ENCODE measurements at regions not wholly inside any gene's neighbourhood (a gene's known extent, or its start where the extent isn't known, plus 50 kb on each side); places are given as distances from the start of the nearest gene placed in this dataset.

GRCh38 chr13:44136696-44137268 is 236.8 kb upstream of the SERP2 start:
- Histone ChIP-seq H3K27me3 (replicated peaks; ENCODE audit: control insufficient read depth, insufficient read depth, low read length) (no peaks in the 10 kb centered on the region), H3K36me3 (ENCODE audit: control insufficient read depth, insufficient read depth, low read length) (no peaks in the 10 kb centered on the region), H3K4me3 (replicated peaks; ENCODE audit: low read depth, low read length) (no peak overlapping the region)
- DNase-seq (ENCODE audit: extremely low read depth, insufficient read length), result no peak
- no peak for TF ChIP-seq CTCF (IDR thresholded peaks at IDR 0.05; ENCODE audit: insufficient read depth, low read length, poor library complexity, severe bottlenecking)

GRCh38 chr13:44137466-44137865 is 236.2 kb upstream of the SERP2 start:
- no peaks in the 10 kb centered on the region for H3K27me3 ChIP-seq (replicated peaks; ENCODE audit: control insufficient read depth, insufficient read depth, low read length)
- no peak overlapping the region for H3K4me3 ChIP-seq (replicated peaks; ENCODE audit: low read depth, low read length)
- TF ChIP-seq CTCF (IDR thresholded peaks at IDR 0.05; ENCODE audit: insufficient read depth, low read length, poor library complexity, severe bottlenecking), result no peak
- H3K36me3 ChIP-seq (ENCODE audit: control insufficient read depth, insufficient read depth, low read length), result no peaks in the 10 kb centered on the region
- no peak for DNase-seq (ENCODE audit: extremely low read depth, insufficient read length)

- DNase-seq (ENCODE audit: extremely low read depth, insufficient read length), result no peak
- Histone ChIP-seq H3K4me3 (replicated peaks; ENCODE audit: low read depth, low read length) (no peak overlapping the region), H3K36me3 (ENCODE audit: control insufficient read depth, insufficient read depth, low read length) (no peaks in the 10 kb centered on the region), H3K27me3 (replicated peaks; ENCODE audit: control insufficient read depth, insufficient read depth, low read length) (no peaks in the 10 kb centered on the region)
- TF ChIP-seq CTCF (IDR thresholded peaks at IDR 0.05; ENCODE audit: insufficient read depth, low read length, poor library complexity, severe bottlenecking), result no peak
These were observed 233.5 kb upstream of the SERP2 start for GRCh38 chr13:44140146-44140545.

GRCh38 chr13:44140888-44141724 is 232.5 kb upstream of the SERP2 start:
- no peak for TF ChIP-seq CTCF (IDR thresholded peaks at IDR 0.05; ENCODE audit: insufficient read depth, low read length, poor library complexity, severe bottlenecking)
- Histone ChIP-seq H3K27me3 (replicated peaks; ENCODE audit: control insufficient read depth, insufficient read depth, low read length) (no peaks in the 10 kb centered on the region), H3K36me3 (ENCODE audit: control insufficient read depth, insufficient read depth, low read length) (no peaks in the 10 kb centered on the region), H3K4me3 (replicated peaks; ENCODE audit: low read depth, low read length) (peak overlapping the region; percentile 70)
- DNase-seq (ENCODE audit: extremely low read depth, insufficient read length), result no peak

GRCh38 chr13:44141725-44142539 is 231.7 kb upstream of the SERP2 start:
- no peaks in the 10 kb centered on the region for H3K27me3 ChIP-seq (replicated peaks; ENCODE audit: control insufficient read depth, insufficient read depth, low read length)
- no peaks in the 10 kb centered on the region for H3K36me3 ChIP-seq (ENCODE audit: control insufficient read depth, insufficient read depth, low read length)
- no peak for TF ChIP-seq CTCF (IDR thresholded peaks at IDR 0.05; ENCODE audit: insufficient read depth, low read length, poor library complexity, severe bottlenecking)
- H3K4me3 ChIP-seq (replicated peaks; ENCODE audit: low read depth, low read length), result peak overlapping the region; percentile 70
- DNase-seq (ENCODE audit: extremely low read depth, insufficient read length), result peak; percentile 95

All from GM06990 (cell line).